C4-2B (cell line): ENCODE measurements at regions not wholly inside any gene's neighbourhood (a gene's known extent, or its start where the extent isn't known, plus 50 kb on each side); places are given as distances from the start of the nearest gene placed in this dataset.

ENCODE experiments used
- H3K27ac ChIP-seq: fragments of 450-650 bp; 2 replicates; pipeline ENCODE4 v1.5.1; 2017
- ZFX ChIP-seq: fragments of 450-650 bp; IDR thresholded peaks from 2 replicates; pipeline ENCODE4 v1.6.1; 2017
- TF ChIP-seq, protein P1 (sequence below): fragments of 450-650 bp; conservative IDR thresholded peaks from 2 replicates; pipeline ENCODE4 v1.5.1; 2017; ENCODE audit warnings: mild to moderate bottlenecking

DNA sequence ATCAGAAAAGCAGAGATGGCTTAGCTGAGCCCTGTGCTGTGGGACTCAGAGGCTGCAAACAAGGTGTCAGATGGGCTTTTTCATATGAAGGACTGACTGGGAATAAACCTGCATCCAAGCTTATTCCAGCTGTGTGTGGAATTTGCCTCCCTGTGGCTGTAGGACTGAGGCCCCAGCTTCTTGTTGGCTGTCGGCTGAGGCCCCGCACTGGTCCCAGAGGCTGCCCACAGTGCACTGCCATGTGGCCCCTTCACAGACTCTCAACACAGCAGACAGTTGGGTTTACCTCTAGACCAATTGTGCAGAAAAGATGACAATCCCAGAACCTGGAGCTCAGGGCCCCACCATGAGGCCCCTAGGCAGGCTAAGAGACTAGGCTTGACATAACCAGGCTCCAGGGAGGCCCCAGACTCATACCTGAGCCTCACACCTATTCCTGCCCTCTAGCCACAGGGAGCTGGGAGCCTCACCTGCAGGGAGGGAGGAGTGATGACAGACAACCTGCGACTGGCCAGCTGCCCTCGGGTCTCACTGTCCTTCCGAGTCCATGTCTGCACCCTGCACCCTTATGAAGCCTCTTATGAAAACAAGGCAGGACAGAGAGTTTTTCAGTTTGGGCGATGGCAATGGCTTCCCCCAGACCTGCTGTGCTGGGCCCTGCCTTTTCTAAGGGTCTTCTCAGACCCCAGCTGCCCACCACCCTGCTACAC lies 615.5 kb downstream of the NPHP4 start:
- TF ChIP-seq, protein P1, sequence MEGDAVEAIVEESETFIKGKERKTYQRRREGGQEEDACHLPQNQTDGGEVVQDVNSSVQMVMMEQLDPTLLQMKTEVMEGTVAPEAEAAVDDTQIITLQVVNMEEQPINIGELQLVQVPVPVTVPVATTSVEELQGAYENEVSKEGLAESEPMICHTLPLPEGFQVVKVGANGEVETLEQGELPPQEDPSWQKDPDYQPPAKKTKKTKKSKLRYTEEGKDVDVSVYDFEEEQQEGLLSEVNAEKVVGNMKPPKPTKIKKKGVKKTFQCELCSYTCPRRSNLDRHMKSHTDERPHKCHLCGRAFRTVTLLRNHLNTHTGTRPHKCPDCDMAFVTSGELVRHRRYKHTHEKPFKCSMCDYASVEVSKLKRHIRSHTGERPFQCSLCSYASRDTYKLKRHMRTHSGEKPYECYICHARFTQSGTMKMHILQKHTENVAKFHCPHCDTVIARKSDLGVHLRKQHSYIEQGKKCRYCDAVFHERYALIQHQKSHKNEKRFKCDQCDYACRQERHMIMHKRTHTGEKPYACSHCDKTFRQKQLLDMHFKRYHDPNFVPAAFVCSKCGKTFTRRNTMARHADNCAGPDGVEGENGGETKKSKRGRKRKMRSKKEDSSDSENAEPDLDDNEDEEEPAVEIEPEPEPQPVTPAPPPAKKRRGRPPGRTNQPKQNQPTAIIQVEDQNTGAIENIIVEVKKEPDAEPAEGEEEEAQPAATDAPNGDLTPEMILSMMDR: no peak
- no peak for TF ChIP-seq ZFX
- no peak overlapping the region for H3K27ac ChIP-seq

DNA sequence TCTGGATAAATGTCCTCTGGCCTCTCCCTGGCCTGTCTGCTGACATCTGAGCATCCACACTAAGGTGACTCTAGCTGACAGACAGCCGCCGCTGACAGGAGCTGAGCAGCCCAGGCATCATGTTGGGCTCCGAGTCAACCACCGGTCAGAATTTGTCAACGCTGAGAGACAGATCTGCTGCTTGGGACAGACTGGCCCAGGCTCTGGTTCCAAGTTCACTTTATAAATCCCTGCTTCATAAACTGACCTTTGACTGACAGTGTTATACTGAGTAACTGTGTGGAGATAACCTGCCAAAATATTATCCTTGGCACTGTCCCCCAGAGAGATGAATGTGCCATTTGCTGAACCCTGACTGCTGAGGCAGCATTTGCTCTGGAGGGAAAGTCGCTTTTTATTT lies 616.7 kb downstream of the NPHP4 start:
- TF ChIP-seq, protein P1: no peak
- no peak for TF ChIP-seq ZFX
- no peak overlapping the region for H3K27ac ChIP-seq

DNA sequence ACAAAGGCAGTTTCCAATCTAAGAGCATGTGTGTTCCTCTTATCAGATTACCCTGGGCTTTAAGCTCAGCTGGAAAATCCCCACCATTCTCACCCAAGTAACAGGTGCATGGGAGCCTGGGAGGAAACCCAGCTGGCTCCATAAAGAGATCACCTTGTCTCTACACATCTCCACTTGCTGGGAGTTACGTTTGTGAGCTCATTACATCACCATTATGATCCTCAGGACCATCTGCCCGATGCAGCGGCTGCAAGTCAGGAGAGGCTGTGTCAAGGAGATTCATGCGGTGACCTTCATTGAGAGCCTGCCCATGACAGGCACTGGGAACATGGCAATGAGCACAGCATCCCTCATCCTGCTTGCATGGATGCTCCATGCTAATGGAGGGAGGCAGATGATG lies 618.0 kb downstream of the NPHP4 start:
- H3K27ac ChIP-seq: no peak overlapping the region
- TF ChIP-seq ZFX: no peak

DNA sequence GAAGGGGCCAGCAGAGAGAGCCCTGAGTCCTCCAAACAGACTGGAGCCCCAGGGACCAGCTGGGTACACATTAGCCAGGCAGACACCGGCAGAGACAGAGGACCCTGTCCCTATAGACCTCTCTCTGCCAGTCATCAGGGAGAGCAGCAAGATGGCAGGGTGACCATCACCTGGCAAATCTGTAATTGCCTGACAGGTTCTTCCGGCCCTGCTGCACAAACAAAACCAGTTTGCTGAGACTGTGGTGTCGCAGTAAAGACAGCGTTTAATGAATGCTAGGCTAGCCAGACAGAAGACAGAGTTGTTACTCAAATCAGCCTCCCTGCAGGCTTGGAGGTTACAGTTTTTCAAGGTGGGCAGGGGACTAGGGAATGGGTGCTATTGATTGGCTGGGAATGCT lies 618.9 kb downstream of the NPHP4 start:
- no peak for TF ChIP-seq ZFX
- TF ChIP-seq, protein P1: no peak
- no peak overlapping the region for H3K27ac ChIP-seq

DNA sequence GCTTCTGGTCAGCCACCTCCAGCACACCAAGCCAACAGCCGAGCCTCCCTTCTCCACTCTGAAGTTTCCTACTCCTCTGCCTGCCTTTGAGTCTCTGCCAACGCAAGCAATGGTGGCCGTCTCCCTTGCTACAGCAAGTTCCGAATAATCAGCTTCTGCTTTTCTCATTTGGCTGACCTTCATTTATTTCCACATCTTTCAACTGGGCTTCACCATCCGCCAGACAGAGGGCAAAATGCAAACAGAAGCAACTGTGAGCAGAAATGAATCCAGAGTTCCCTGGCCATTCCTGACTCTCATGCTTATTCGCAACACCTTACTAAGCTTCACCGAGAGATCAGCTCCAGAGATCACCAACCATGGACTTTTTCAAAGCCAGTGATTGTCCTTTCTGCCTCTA lies 621.0 kb downstream of the NPHP4 start:
- no peak for TF ChIP-seq ZFX
- TF ChIP-seq, protein P1: no peak
- H3K27ac ChIP-seq: no peak overlapping the region

DNA sequence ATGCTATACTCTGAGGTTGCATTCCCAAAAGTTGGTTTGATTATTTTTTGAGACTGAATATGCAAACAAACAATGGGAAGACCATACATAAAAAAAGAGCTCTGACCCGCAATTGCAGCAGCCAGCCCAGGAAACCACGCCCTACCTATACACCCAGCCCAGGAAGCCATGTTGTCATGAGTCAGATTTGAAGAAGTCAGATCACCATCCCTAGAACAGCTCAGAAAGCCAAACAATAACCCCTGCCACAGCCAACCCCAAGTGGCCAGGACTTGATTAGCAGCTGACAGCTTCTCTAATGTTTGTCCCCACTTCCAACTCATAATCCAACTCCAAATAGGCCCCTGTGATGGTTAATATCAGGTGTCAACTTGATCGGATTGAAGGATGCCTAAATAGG lies 621.9 kb downstream of the NPHP4 start:
- TF ChIP-seq, protein P1: no peak
- no peak for TF ChIP-seq ZFX
- no peak overlapping the region for H3K27ac ChIP-seq

DNA sequence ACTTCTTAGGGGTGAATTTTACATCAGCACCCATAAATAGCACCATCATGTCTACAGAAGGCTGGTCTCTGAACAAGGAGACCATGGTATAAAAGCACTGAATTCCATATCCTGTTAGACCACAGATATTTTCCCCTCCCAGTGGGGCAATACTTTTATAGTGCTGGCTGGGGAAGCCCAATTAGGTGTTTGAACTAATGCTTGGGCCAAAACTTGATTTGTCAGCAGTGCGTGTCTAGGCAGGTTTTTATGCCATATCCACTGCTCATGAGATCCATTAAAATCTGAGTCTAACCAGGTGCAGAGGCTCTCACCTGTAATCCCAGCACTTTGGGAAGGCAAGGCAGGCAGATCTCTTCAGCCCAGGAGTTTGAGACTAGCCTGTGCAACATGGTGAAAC lies 623.0 kb downstream of the NPHP4 start:
- TF ChIP-seq ZFX: no peak
- TF ChIP-seq, protein P1: no peak
- H3K27ac ChIP-seq: no peak overlapping the region

DNA sequence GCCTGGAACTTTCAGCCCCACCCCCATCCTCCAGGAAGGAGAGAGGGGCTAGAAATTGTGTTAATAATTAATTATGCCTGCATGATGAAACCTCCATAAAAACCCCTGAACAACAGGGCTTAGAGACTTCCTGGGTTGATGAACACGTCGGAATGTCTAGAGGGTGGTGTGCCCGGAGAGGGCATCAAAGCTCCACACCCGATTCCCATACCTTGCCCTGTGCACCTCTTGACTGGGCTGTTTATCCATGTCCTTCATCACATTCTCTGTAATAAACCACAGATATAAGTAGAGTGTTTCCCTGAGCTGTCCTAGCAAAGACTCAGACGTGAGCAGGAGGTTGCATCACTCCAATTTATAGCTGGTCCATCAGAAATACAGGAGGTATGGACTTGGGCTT lies 624.0 kb downstream of the NPHP4 start:
- TF ChIP-seq ZFX: no peak
- TF ChIP-seq, protein P1: no peak
- H3K27ac ChIP-seq: no peak overlapping the region
